Stimulated activated CD8-positive, alpha-beta memory T cell treated with anti-CD3 and anti-CD28 coated beads, Interleukin-15, amount 100 ng/mL, for 24 hours (primary cell): ENCODE measurements at regions not wholly inside any gene's neighbourhood (a gene's known extent, or its start where the extent isn't known, plus 50 kb on each side); places are given as distances from the start of the nearest gene placed in this dataset.

Experiments
- DNase-seq: peaks from one replicate; pipeline ENCODE4 v3.0.0-alpha.2; 2020; ENCODE audit warnings: low read depth

- no peak for DNase-seq
These were observed 58.5 kb upstream of the FOXC1 start for GRCh38 chr6:1551249-1551648.

GRCh38 chr6:1552296-1552761, 57.4 kb upstream of the FOXC1 start:
- DNase-seq, result no peak

GRCh38 chr6:1553562-1554083, 56.1 kb upstream of the FOXC1 start:
- DNase-seq, result no peak

- DNase-seq, result no peak
These were observed 55.6 kb upstream of the FOXC1 start for GRCh38 chr6:1554141-1554475.

- peak; percentile 57 for DNase-seq
These were observed 55.0 kb upstream of the FOXC1 start for GRCh38 chr6:1554476-1555310.

GRCh38 chr6:1558388-1558787, 51.3 kb upstream of the FOXC1 start:
- DNase-seq, result no peak
